ENCODE measurements at regions not wholly inside any gene's neighbourhood (a gene's known extent, or its start where the extent isn't known, plus 50 kb on each side); places are given as distances from the start of the nearest gene placed in this dataset.

- DNase-seq = no peak
These were observed 96.8 kb downstream of the TMEM26 start for GRCh38 chr10:61356354-61356753.

GRCh38 chr10:61355211-61355610 is 98.0 kb downstream of the TMEM26 start:
- no peak for DNase-seq

- no peak for DNase-seq
These were observed 98.7 kb downstream of the TMEM26 start for GRCh38 chr10:61354401-61354975.

GRCh38 chr10:61350794-61351193 is 102.4 kb downstream of the TMEM26 start:
- DNase-seq = no peak

GRCh38 chr10:61350068-61350467 is 103.1 kb downstream of the TMEM26 start:
- DNase-seq = no peak

- DNase-seq = no peak
These were observed 106.3 kb downstream of the TMEM26 start for GRCh38 chr10:61346796-61347413.

GRCh38 chr10:61343796-61344195 is 109.4 kb downstream of the TMEM26 start:
- DNase-seq = no peak

- DNase-seq = no peak
These were observed 110.2 kb downstream of the TMEM26 start for GRCh38 chr10:61342858-61343572.

- no peak for DNase-seq
These were observed 112.2 kb downstream of the TMEM26 start for GRCh38 chr10:61341008-61341407.

- DNase-seq = no peak
These were observed 115.0 kb downstream of the TMEM26 start for GRCh38 chr10:61338146-61338545.

- no peak for DNase-seq
These were observed 115.4 kb downstream of the TMEM26 start for GRCh38 chr10:61337741-61338140.

GRCh38 chr10:61336831-61337230 is 116.3 kb downstream of the TMEM26 start:
- no peak for DNase-seq

- DNase-seq = no peak
These were observed 117.8 kb downstream of the TMEM26 start for GRCh38 chr10:61335359-61335758.

- no peak for DNase-seq
These were observed 120.6 kb downstream of the TMEM26 start for GRCh38 chr10:61332581-61332980.

- no peak for DNase-seq
These were observed 122.5 kb downstream of the TMEM26 start for GRCh38 chr10:61330669-61331068.

GRCh38 chr10:61329854-61330253 is 123.3 kb downstream of the TMEM26 start:
- no peak for DNase-seq

GRCh38 chr10:61325223-61325960 is 127.8 kb downstream of the TMEM26 start:
- no peak for DNase-seq

- DNase-seq = no peak
These were observed 129.5 kb downstream of the TMEM26 start for GRCh38 chr10:61323726-61324125.

GRCh38 chr10:61321041-61321857 is 131.9 kb downstream of the TMEM26 start:
- no peak for DNase-seq

- DNase-seq = no peak
These were observed 133.0 kb downstream of the TMEM26 start for GRCh38 chr10:61320257-61320587.

- DNase-seq = no peak
These were observed 133.6 kb downstream of the TMEM26 start for GRCh38 chr10:61319386-61320256.

- DNase-seq = no peak
These were observed 134.8 kb downstream of the TMEM26 start for GRCh38 chr10:61318429-61318828.
